HepG2 (cell line): ENCODE measurements at regions not wholly inside any gene's neighbourhood (a gene's known extent, or its start where the extent isn't known, plus 50 kb on each side); places are given as distances from the start of the nearest gene placed in this dataset.

Experiments used
- ATAC-seq: fragments of 200-7000 bp; cut with Tn5 transposase; 3 replicates; pipeline ENCODE4 v1.9.1; 2020; ENCODE audit warnings: mild to moderate bottlenecking, moderate library complexity
- BruUV-seq: library from RNA; stranded (reverse); fragments of 400-500 nt; replicated peaks from 2 replicates; lab custom pipeline; 2021; lab: Mats Ljungman, UMichigan
- CTCF ChIA-PET: fragments of 300-600 bp; formaldehyde crosslinking; extraction: SDS; loops from one replicate; lab custom pipeline; 2021; ENCODE audit warnings: low total read pairs, inconsistent platforms, low intra/inter-chr PET ratio; lab: Yijun Ruan, JAX
- POLR2A ChIA-PET: fragments of 350-600 bp; sonication (Branson Sonifier 250); formaldehyde crosslinking; loops from one replicate; lab custom pipeline; 2020; ENCODE audit warnings: antibody characterized with exemption, inconsistent platforms; lab: Yijun Ruan, JAX
- DNase-seq: peaks from one replicate; pipeline ENCODE4 v3.0.0-alpha.2; 2015; ENCODE audit warnings: low spot score
- FAIRE-seq: peaks from 3 replicates; lab custom pipeline; 2011; peaks lifted over from hg19 to GRCh38; lab: Jason Lieb, UNC
- H2AFZ ChIP-seq: one replicate; pipeline ENCODE4 v1.6.1; 2011; ENCODE audit warnings: low read length, inconsistent platforms
- H3K27ac ChIP-seq: fragments of 300-600 bp; 3 replicates; pipeline ENCODE4 v1.8.0; 2011; ENCODE audit warnings: mixed run types, mild to moderate bottlenecking, mixed read lengths, low read length, inconsistent platforms; ENCODE audit not compliant: insufficient read depth; ENCODE audit errors: extremely low read length
- H3K27me3 ChIP-seq, 2 experiments: fragments of 200-600 bp in 1 of 2; 2 replicates in 1 of 2; 3 replicates in 1 of 2; pipeline versions ENCODE4 v1.6.0 to v1.8.0; 2011; ENCODE audit warnings: low read length in 2 of 2, mild to moderate bottlenecking in 2 of 2, moderate library complexity in 2 of 2, inconsistent platforms in 1 of 2; ENCODE audit not compliant: insufficient read depth in 2 of 2, control insufficient read depth in 1 of 2
- H3K36me3 ChIP-seq, 2 experiments: fragments of 200-600 bp in 1 of 2; replicated peaks in 1 of 2; 2 replicates in 1 of 2; 3 replicates in 1 of 2; pipeline versions ENCODE4 v1.5.1 to v1.8.0; 2011; ENCODE audit warnings: low read length in 2 of 2, inconsistent platforms in 1 of 2; ENCODE audit not compliant: insufficient read depth in 2 of 2, control insufficient read depth in 1 of 2
- H3K4me1 ChIP-seq: 2 replicates; pipeline ENCODE4 v1.5.1; 2012; ENCODE audit warnings: low read length, inconsistent platforms; ENCODE audit not compliant: insufficient read depth
- H3K4me2 ChIP-seq: 2 replicates; pipeline ENCODE4 v1.6.0; 2011; ENCODE audit warnings: low read depth, low read length, inconsistent platforms
- H3K4me3 ChIP-seq, 3 experiments: fragments of 200-600 bp in 1 of 3; sonication (generic), shearing (Covaris generic) in 1 of 3; replicated peaks in 1 of 3; 2 replicates each; pipeline ENCODE4 v1.5.1; 2011 to 2016; ENCODE audit warnings: low read length in 3 of 3, inconsistent platforms in 2 of 3, low read depth in 2 of 3, mild to moderate bottlenecking in 2 of 3, control low read depth in 1 of 3, mixed read lengths in 1 of 3; ENCODE audit not compliant: insufficient read depth in 1 of 3
- H3K79me2 ChIP-seq: one replicate; pipeline ENCODE4 v1.6.1; 2011; ENCODE audit warnings: low read length, inconsistent platforms; ENCODE audit not compliant: insufficient read depth
- H3K9ac ChIP-seq: 2 replicates; pipeline ENCODE4 v1.6.0; 2011; ENCODE audit warnings: mild to moderate bottlenecking, low read depth, low read length, inconsistent platforms; ENCODE audit not compliant: insufficient read depth
- H3K9me3 ChIP-seq: 2 replicates; pipeline ENCODE4 v1.5.1; 2012; ENCODE audit warnings: mild to moderate bottlenecking, low read length
- H4K20me1 ChIP-seq: 2 replicates; pipeline ENCODE4 v1.6.0; 2011; ENCODE audit warnings: inconsistent platforms, mild to moderate bottlenecking, low read length, moderate library complexity; ENCODE audit not compliant: insufficient read depth
- CREB1 ChIP-seq, 2 experiments: fragments of 450-650 bp in 1 of 2; IDR thresholded peaks; 2 replicates each; pipeline ENCODE4 v1.6.1; 2016 to 2017; ENCODE audit warnings: control low read depth in 1 of 2, mild to moderate bottlenecking in 1 of 2, missing compliant biosample characterization in 1 of 2, missing genetic modification characterization in 1 of 2
- E2F5 ChIP-seq: sonication (generic); formaldehyde crosslinking; conservative IDR thresholded peaks from 2 replicates; pipeline ENCODE4 v1.4.0; 2020; ENCODE audit warnings: missing genetic modification reagents
- EP300 ChIP-seq, 3 experiments: sonication (generic) in 1 of 3; formaldehyde crosslinking in 1 of 3; IDR thresholded peaks; 2 replicates each; pipeline versions ENCODE4 v1.5.1 to v1.6.1; 2011 to 2020; ENCODE audit warnings: low read depth in 2 of 3, low read length in 2 of 3, borderline replicate concordance in 1 of 3, improper control_type of control experiment in 1 of 3, mild to moderate bottlenecking in 1 of 3, missing genetic modification reagents in 1 of 3, moderate library complexity in 1 of 3
- IKZF4 ChIP-seq: sonication (generic); formaldehyde crosslinking; IDR thresholded peaks from 2 replicates; pipeline ENCODE4 v1.5.1; 2020; ENCODE audit warnings: borderline replicate concordance, mild to moderate bottlenecking, low read depth, missing genetic modification reagents; ENCODE audit errors: not compliant biosample characterization
- MXD3 ChIP-seq: IDR thresholded peaks from 2 replicates; pipeline ENCODE4 v1.6.1; 2016; ENCODE audit warnings: mild to moderate bottlenecking, missing biosample characterization, missing genetic modification reagents
- PREB ChIP-seq: sonication (generic); formaldehyde crosslinking; IDR thresholded peaks from 2 replicates; pipeline ENCODE4 v1.4.0; 2020; ENCODE audit warnings: missing genetic modification reagents
- RAD51 ChIP-seq: fragments of 450-650 bp; IDR thresholded peaks from 2 replicates; pipeline ENCODE4 v1.6.1; 2016; ENCODE audit warnings: borderline replicate concordance
- TBP ChIP-seq: sonication (generic); formaldehyde crosslinking; IDR thresholded peaks from 2 replicates; pipeline ENCODE4 v1.5.0; 2020; ENCODE audit warnings: missing genetic modification reagents
- TBX2 ChIP-seq: sonication (generic); formaldehyde crosslinking; IDR thresholded peaks from 2 replicates; pipeline ENCODE4 v1.5.0; 2020; ENCODE audit warnings: missing genetic modification reagents, mild to moderate bottlenecking, borderline replicate concordance
- TFE3 ChIP-seq: IDR thresholded peaks from 2 replicates; pipeline ENCODE4 v1.6.1; 2016
- ZFP37 ChIP-seq: sonication (generic); formaldehyde crosslinking; IDR thresholded peaks from 2 replicates; pipeline ENCODE4 v1.4.0; 2020; ENCODE audit warnings: missing genetic modification reagents, borderline replicate concordance
- ZFX ChIP-seq: sonication (generic); formaldehyde crosslinking; IDR thresholded peaks from 2 replicates; pipeline ENCODE4 v1.4.0; 2020; ENCODE audit warnings: mild to moderate bottlenecking, low read depth, missing genetic modification reagents, moderate library complexity
- WGBS: methylation state at CpG from one replicate; pipeline ENCODE4 v1.1.6; 2017; ENCODE audit warnings: low lambda C conversion rate; 5-methylcytosine and 5-hydroxymethylcytosine counted together
- in situ Hi-C: cut with HindIII; loops from 2 replicates; pipeline ENCODE4 v1.10.0; 2017; ENCODE audit warnings: low pct_unique_long_range_greater_than_20kb; ENCODE audit not compliant: extremely low pct_ligation_motif_present
- intact Hi-C: fragments of 100-400 bp; cut with micrococcal nuclease; formaldehyde crosslinking; loops from one replicate; pipeline ENCODE4 v1.10.0; 2022; ENCODE audit not compliant: unreplicated experiment

- POLR2A ChIA-PET = no interaction called here
- in situ Hi-C loops = no loop called here
Measured at GRCh38 chr15:50820808-50821382, 55.4 kb upstream of the SPPL2A start.

GRCh38 chr15:50819344-50819743 lies 53.8 kb upstream of the SPPL2A start:
- no peak overlapping the region for H3K4me2 ChIP-seq
- TF ChIP-seq EP300 (IDR thresholded peaks at IDR 0.05; ENCODE audit: low read depth in 2 of 2, low read length in 2 of 2) (no peak), EP300 (CRISPR knock-in tag; IDR thresholded peaks at IDR 0.05; ENCODE audit: borderline replicate concordance) (no peak), MXD3 (CRISPR knock-in tag) (no peak), ZFP37 (CRISPR knock-in tag) (no peak), RAD51 (no peak), TFE3 (no peak), ZFX (CRISPR knock-in tag) (no peak), IKZF4 (CRISPR knock-in tag) (no peak)
- no peak for DNase-seq
- no TSS peak for BruUV-seq
- in situ Hi-C loops (no loop called here), intact Hi-C loops (loop anchor here (5.0 kb wide), 1 partner anchor 43 kb away; no protein-coding TSS in a partner anchor)
- no peaks in the 10 kb centered on the region for H3K36me3 ChIP-seq
- POLR2A ChIA-PET = no interaction called here
- H3K4me1 ChIP-seq = no peaks in the 10 kb centered on the region
- H3K79me2 ChIP-seq = no peaks in the 10 kb centered on the region
- H3K4me3 ChIP-seq = no peak overlapping the region
- no peak for ATAC-seq
- H3K27ac ChIP-seq = no peak overlapping the region
- H3K9me3 ChIP-seq = no peaks in the 10 kb centered on the region
- H2AFZ ChIP-seq = no peak overlapping the region
- no peak overlapping the region for H3K9ac ChIP-seq
- CTCF ChIA-PET = no interaction called here
- no peak for FAIRE-seq
- no peaks in the 10 kb centered on the region for H3K27me3 ChIP-seq
- no peaks in the 10 kb centered on the region for H4K20me1 ChIP-seq

More at GRCh38 chr15:50820808-50821382, 55.4 kb upstream of the SPPL2A start:
- H4K20me1 ChIP-seq = no peaks in the 10 kb centered on the region
- H3K4me2 ChIP-seq = no peak overlapping the region
- no peaks in the 10 kb centered on the region for H3K79me2 ChIP-seq
- H3K9ac ChIP-seq = no peak overlapping the region
- 63% methylated on average over 6 of the region's 6 CpGs for WGBS
- H3K36me3 ChIP-seq = no peaks in the 10 kb centered on the region
- ATAC-seq (no peak), DNase-seq (no peak), FAIRE-seq (no peak)
- no peak overlapping the region for H2AFZ ChIP-seq
- no TSS peak for BruUV-seq
- no peaks in the 10 kb centered on the region for H3K9me3 ChIP-seq
- intact Hi-C loops = no loop called here
- CTCF ChIA-PET = no interaction called here
- H3K4me3 ChIP-seq = no peak overlapping the region
- no peaks in the 10 kb centered on the region for H3K4me1 ChIP-seq
- no peaks in the 10 kb centered on the region for H3K27me3 ChIP-seq
- no peak for TF ChIP-seq PREB (CRISPR knock-in tag)
- no peak for TF ChIP-seq TBX2
- TF ChIP-seq E2F5 (CRISPR knock-in tag) = no peak
- TF ChIP-seq TBP = no peak
- 0 out of 2 replicates have a peak, but pooled peaks have one; percentile 10 for TF ChIP-seq CREB1 (IDR thresholded peaks at IDR 0.05)
- TF ChIP-seq CREB1 (CRISPR knock-in tag; IDR thresholded peaks at IDR 0.05) = no peak
- no peak overlapping the region for H3K27ac ChIP-seq
